ENCODE measurements at regions not wholly inside any gene's neighbourhood (a gene's known extent, or its start where the extent isn't known, plus 50 kb on each side); places are given as distances from the start of the nearest gene placed in this dataset.

DNA sequence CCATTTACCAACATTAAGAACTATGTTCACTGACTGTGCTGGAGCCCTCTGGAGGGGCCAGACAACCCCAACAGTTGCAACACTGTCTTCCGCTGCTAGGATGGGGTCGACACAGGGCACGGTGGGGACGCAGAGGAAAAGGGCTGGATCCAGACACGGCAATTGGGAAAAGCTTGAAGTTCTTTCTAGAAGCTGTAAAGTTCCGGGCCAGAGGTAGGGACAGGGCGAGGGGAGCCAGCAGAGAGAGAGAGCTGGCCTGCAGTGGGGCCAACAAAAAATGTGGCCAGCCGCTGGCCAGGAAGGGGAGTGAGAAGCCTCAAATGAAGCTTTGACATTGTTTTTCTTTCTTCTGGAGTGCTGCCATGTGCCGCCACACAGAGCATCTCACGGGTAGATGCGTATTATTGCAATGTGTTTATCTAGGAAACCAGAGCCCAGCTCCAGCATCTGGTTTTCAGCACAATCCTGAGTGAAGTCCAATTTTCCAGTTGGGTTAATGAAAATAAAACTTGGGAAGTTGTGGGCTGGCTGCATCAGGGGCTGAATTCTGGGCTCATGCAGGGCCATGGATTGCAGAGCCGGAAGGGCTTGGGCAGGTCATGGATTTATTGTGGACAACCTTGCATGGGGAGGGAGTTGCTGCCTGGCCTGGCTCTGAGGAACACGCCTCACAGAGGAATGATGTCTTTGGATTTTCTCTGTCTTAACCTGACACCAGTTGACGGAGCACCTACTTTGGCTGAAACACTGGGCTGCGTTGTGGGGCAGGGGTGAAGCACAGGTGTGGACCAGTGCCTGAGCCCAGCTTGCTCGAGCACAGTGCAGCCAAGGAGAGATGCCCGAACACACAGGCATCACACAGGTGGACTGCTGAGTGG is 67.6 kb upstream of the AMPD3 start:
- Histone ChIP-seq H3K4me3 (ENCODE audit: low read length) (no peak overlapping the region), H3K27me3 (replicated peaks; ENCODE audit: insufficient read depth, low read length) (no peaks in the 10 kb centered on the region), H3K9ac (ENCODE audit: low read length) (no peak overlapping the region), H3K79me2 (ENCODE audit: low read length) (no peaks in the 10 kb centered on the region), H3K36me3 (replicated peaks; ENCODE audit: insufficient read depth, low read length) (no peaks in the 10 kb centered on the region), H3F3A (ENCODE audit: insufficient read depth, low read length) (no peaks in the 10 kb centered on the region), H3K9me3 (replicated peaks; ENCODE audit: insufficient read depth, low read length) (no peaks in the 10 kb centered on the region), H2AFZ (ENCODE audit: low read length) (no peak overlapping the region), H3K27ac (ENCODE audit: low read length) (no peak overlapping the region), H4K20me1 (ENCODE audit: insufficient read depth, low read length) (no peaks in the 10 kb centered on the region), H3K4me2 (ENCODE audit: low read depth, low read length) (no peak overlapping the region), H3K4me1 (ENCODE audit: low read length) (no peaks in the 10 kb centered on the region), H3K9me2 (replicated peaks; ENCODE audit: insufficient read depth, low read length) (no peaks in the 10 kb centered on the region)
- DNase-seq = no peak
- TF ChIP-seq EZH2 (optimal IDR thresholded peaks at IDR 0.05; ENCODE audit: low read depth, low read length) = no peak
- TF ChIP-seq, protein P1, sequence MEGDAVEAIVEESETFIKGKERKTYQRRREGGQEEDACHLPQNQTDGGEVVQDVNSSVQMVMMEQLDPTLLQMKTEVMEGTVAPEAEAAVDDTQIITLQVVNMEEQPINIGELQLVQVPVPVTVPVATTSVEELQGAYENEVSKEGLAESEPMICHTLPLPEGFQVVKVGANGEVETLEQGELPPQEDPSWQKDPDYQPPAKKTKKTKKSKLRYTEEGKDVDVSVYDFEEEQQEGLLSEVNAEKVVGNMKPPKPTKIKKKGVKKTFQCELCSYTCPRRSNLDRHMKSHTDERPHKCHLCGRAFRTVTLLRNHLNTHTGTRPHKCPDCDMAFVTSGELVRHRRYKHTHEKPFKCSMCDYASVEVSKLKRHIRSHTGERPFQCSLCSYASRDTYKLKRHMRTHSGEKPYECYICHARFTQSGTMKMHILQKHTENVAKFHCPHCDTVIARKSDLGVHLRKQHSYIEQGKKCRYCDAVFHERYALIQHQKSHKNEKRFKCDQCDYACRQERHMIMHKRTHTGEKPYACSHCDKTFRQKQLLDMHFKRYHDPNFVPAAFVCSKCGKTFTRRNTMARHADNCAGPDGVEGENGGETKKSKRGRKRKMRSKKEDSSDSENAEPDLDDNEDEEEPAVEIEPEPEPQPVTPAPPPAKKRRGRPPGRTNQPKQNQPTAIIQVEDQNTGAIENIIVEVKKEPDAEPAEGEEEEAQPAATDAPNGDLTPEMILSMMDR (IDR thresholded peaks at IDR 0.05; ENCODE audit: low read length) = no peak
- TF ChIP-seq EZH2phosphoT487 (IDR thresholded peaks at IDR 0.05; ENCODE audit: low read length) = no peak

DNA sequence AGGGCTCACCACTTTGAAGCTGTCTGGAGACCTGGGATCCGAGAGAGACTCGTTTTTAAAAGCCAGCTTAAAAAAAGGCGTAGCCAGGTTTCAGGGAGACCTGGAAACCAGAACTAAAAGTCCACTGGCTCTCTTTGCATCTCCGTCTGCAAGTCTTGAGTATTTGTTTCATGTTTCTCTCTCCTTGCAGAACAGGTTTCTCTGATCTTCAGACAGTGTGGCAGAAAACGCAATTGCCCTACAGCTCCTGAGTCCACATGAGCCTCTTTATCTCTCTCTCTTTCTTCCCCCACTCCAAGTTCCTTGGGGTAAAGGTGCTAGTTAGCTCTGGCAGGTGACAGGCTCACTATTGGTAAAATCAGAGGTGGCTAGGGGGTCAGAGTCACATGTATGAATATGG is 67.0 kb upstream of the AMPD3 start:
- TF ChIP-seq EZH2 (optimal IDR thresholded peaks at IDR 0.05; ENCODE audit: low read depth, low read length) (no peak), EZH2phosphoT487 (IDR thresholded peaks at IDR 0.05; ENCODE audit: low read length) (no peak)
- TF ChIP-seq, protein P1 (IDR thresholded peaks at IDR 0.05; ENCODE audit: low read length) = no peak
- DNase-seq = no peak

DNA sequence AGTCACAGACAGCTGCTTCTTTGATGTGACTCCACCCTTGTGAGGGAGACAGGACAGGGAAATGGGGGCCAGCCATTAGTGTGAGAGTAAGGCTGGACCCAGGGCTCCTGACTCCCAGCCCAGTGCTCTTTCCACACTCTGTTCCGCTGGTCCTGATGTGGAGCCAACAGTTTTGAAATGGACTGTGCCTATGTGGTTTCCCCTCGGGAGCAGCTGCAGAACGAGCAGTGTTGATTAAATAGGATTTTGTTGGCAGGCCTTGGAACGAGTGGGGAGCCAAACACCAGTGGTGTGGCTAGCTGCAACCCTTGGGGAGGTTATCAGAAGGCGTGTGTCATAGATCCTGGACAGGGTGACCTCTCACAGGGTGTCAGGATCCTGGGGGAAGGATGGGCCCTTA is 66.5 kb upstream of the AMPD3 start:
- Histone ChIP-seq H3K79me2 (ENCODE audit: low read length) (no peaks in the 10 kb centered on the region), H3F3A (ENCODE audit: insufficient read depth, low read length) (no peaks in the 10 kb centered on the region), H3K4me2 (ENCODE audit: low read depth, low read length) (no peak overlapping the region), H3K4me1 (ENCODE audit: low read length) (no peaks in the 10 kb centered on the region), H2AFZ (ENCODE audit: low read length) (no peak overlapping the region), H3K27ac (ENCODE audit: low read length) (no peak overlapping the region), H3K36me3 (replicated peaks; ENCODE audit: insufficient read depth, low read length) (no peaks in the 10 kb centered on the region), H4K20me1 (ENCODE audit: insufficient read depth, low read length) (no peaks in the 10 kb centered on the region), H3K4me3 (ENCODE audit: low read length) (no peak overlapping the region), H3K9me3 (replicated peaks; ENCODE audit: insufficient read depth, low read length) (no peaks in the 10 kb centered on the region), H3K27me3 (replicated peaks; ENCODE audit: insufficient read depth, low read length) (no peaks in the 10 kb centered on the region), H3K9me2 (replicated peaks; ENCODE audit: insufficient read depth, low read length) (no peaks in the 10 kb centered on the region), H3K9ac (ENCODE audit: low read length) (no peak overlapping the region)
- no peak for DNase-seq
- TF ChIP-seq EZH2 (optimal IDR thresholded peaks at IDR 0.05; ENCODE audit: low read depth, low read length) = no peak
- TF ChIP-seq, protein P1 (IDR thresholded peaks at IDR 0.05; ENCODE audit: low read length) = no peak
- no peak for TF ChIP-seq EZH2phosphoT487 (IDR thresholded peaks at IDR 0.05; ENCODE audit: low read length)

More for the DNA sequence above, 67.0 kb upstream of the AMPD3 start:
- H3K4me1 ChIP-seq (ENCODE audit: low read length) = no peaks in the 10 kb centered on the region
- no peaks in the 10 kb centered on the region for H3F3A ChIP-seq (ENCODE audit: insufficient read depth, low read length)
- H2AFZ ChIP-seq (ENCODE audit: low read length) = no peak overlapping the region
- H3K9me2 ChIP-seq (replicated peaks; ENCODE audit: insufficient read depth, low read length) = no peaks in the 10 kb centered on the region
- no peaks in the 10 kb centered on the region for H3K36me3 ChIP-seq (replicated peaks; ENCODE audit: insufficient read depth, low read length)
- no peaks in the 10 kb centered on the region for H3K79me2 ChIP-seq (ENCODE audit: low read length)
- no peak overlapping the region for H3K27ac ChIP-seq (ENCODE audit: low read length)
- H3K4me2 ChIP-seq (ENCODE audit: low read depth, low read length) = no peak overlapping the region
- no peak overlapping the region for H3K9ac ChIP-seq (ENCODE audit: low read length)
- no peaks in the 10 kb centered on the region for H3K9me3 ChIP-seq (replicated peaks; ENCODE audit: insufficient read depth, low read length)
- no peaks in the 10 kb centered on the region for H3K27me3 ChIP-seq (replicated peaks; ENCODE audit: insufficient read depth, low read length)
- H4K20me1 ChIP-seq (ENCODE audit: insufficient read depth, low read length) = no peaks in the 10 kb centered on the region
- H3K4me3 ChIP-seq (ENCODE audit: low read length) = no peak overlapping the region
